Testis (tissue), 2 donors: ENCODE measurements at regions not wholly inside any gene's neighbourhood (a gene's known extent, or its start where the extent isn't known, plus 50 kb on each side); places are given as distances from the start of the nearest gene placed in this dataset.

ENCODE experiments used
- CTCF ChIP-seq, 3 experiments: fragments of 450-650 bp in 2 of 3; fragments of 200-600 bp in 1 of 3; sonication (generic) in 1 of 3; IDR thresholded peaks; one replicate each; pipeline ENCODE4 v1.5.1; 2016 to 2019; ENCODE audit warnings: antibody characterized with exemption in 3 of 3, mild to moderate bottlenecking in 2 of 3, moderate library complexity in 1 of 3
- POLR2A ChIP-seq: fragments of 450-650 bp; IDR thresholded peaks from one replicate; pipeline ENCODE4 v1.6.1; 2017; ENCODE audit warnings: antibody characterized with exemption, mild to moderate bottlenecking, moderate library complexity

GRCh38 chr15:77715860-77716259 is 83.1 kb upstream of the LINGO1 start:
- no peak for TF ChIP-seq CTCF (IDR thresholded peaks at IDR 0.05)
- no peak for TF ChIP-seq POLR2A
